ENCODE measurements at regions not wholly inside any gene's neighbourhood (a gene's known extent, or its start where the extent isn't known, plus 50 kb on each side); places are given as distances from the start of the nearest gene placed in this dataset.

DNA sequence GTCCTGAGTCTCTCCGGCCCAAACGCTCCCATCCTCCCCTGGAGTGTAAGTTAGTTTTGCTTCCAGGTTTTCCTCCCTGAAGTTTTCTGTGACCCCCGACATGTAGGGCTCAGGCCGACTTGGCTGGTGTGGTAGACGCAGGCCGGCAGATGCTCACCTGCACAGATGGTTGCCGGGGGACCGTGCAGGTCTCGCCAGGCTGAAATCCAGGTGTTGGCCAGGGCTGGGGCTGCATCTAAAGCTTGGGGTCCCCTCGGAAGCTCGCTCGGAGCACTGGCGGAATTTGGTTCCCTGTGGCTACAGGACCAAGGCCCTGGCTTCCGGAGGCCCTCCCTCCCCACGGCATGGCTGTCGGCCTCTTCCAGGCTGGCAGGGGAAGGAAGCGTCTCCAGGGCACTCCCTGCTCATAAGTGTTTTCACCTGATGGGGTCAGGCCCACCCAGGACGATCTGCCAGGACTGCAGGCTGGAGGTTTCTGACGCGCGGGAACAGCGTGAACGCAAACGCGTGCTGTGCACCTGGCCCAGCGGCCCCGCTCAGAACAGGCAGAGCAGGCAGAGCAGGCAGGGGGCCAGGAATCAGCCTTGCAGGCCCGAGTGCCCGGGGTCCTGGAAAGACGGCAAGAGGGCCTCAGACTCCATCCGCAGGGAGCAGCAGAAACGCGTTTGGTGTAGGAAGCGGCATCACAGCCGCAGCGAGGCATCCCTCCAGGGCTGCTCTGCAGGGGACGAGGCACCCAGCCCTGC is 258.2 kb downstream of the BRD1 start:
- TF ChIP-seq, protein P1, sequence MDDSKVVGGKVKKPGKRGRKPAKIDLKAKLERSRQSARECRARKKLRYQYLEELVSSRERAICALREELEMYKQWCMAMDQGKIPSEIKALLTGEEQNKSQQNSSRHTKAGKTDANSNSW (CRISPR knock-in tag; IDR thresholded peaks at IDR 0.05; ENCODE audit: borderline replicate concordance): no peak
- TF ChIP-seq SMC3 (IDR thresholded peaks at IDR 0.05; ENCODE audit: low read length) (no peak), TBP (CRISPR knock-in tag; IDR thresholded peaks at IDR 0.05) (no peak)
- TF ChIP-seq, protein P2, sequence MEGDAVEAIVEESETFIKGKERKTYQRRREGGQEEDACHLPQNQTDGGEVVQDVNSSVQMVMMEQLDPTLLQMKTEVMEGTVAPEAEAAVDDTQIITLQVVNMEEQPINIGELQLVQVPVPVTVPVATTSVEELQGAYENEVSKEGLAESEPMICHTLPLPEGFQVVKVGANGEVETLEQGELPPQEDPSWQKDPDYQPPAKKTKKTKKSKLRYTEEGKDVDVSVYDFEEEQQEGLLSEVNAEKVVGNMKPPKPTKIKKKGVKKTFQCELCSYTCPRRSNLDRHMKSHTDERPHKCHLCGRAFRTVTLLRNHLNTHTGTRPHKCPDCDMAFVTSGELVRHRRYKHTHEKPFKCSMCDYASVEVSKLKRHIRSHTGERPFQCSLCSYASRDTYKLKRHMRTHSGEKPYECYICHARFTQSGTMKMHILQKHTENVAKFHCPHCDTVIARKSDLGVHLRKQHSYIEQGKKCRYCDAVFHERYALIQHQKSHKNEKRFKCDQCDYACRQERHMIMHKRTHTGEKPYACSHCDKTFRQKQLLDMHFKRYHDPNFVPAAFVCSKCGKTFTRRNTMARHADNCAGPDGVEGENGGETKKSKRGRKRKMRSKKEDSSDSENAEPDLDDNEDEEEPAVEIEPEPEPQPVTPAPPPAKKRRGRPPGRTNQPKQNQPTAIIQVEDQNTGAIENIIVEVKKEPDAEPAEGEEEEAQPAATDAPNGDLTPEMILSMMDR (CRISPR knock-in tag; IDR thresholded peaks at IDR 0.05): no peak
- TF ChIP-seq, protein P3, sequence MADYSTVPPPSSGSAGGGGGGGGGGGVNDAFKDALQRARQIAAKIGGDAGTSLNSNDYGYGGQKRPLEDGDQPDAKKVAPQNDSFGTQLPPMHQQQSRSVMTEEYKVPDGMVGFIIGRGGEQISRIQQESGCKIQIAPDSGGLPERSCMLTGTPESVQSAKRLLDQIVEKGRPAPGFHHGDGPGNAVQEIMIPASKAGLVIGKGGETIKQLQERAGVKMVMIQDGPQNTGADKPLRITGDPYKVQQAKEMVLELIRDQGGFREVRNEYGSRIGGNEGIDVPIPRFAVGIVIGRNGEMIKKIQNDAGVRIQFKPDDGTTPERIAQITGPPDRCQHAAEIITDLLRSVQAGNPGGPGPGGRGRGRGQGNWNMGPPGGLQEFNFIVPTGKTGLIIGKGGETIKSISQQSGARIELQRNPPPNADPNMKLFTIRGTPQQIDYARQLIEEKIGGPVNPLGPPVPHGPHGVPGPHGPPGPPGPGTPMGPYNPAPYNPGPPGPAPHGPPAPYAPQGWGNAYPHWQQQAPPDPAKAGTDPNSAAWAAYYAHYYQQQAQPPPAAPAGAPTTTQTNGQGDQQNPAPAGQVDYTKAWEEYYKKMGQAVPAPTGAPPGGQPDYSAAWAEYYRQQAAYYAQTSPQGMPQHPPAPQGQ (CRISPR knock-in tag; IDR thresholded peaks at IDR 0.05; ENCODE audit: borderline replicate concordance): no peak

Data from HepG2 (cell line).